C4-2B (cell line): ENCODE measurements at regions not wholly inside any gene's neighbourhood (a gene's known extent, or its start where the extent isn't known, plus 50 kb on each side); places are given as distances from the start of the nearest gene placed in this dataset.

Experiments used
- ZFX ChIP-seq: fragments of 450-650 bp; IDR thresholded peaks from 2 replicates; pipeline ENCODE4 v1.6.1; 2017
- TF ChIP-seq, protein P1 (sequence below): fragments of 450-650 bp; conservative IDR thresholded peaks from 2 replicates; pipeline ENCODE4 v1.5.1; 2017; ENCODE audit warnings: mild to moderate bottlenecking

DNA sequence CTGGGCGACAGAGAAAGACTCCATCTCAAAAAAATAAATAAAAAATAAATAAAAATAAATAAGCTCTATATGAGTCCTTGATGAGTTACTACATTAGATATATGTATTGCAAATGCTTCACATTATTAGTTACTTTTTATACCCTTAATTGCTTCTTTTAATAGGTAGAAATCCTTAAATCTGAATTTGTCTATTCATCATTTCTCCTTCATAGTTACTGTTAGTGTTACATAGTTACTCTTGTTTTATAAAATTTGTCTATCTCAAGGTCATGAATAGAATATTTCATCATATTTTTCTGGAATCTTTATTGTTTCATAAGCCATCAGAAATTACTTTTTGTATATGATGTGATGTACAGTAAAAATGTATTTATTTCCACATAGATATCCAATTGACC, 1624.8 kb upstream of the FLRT2 start:
- TF ChIP-seq, protein P1, sequence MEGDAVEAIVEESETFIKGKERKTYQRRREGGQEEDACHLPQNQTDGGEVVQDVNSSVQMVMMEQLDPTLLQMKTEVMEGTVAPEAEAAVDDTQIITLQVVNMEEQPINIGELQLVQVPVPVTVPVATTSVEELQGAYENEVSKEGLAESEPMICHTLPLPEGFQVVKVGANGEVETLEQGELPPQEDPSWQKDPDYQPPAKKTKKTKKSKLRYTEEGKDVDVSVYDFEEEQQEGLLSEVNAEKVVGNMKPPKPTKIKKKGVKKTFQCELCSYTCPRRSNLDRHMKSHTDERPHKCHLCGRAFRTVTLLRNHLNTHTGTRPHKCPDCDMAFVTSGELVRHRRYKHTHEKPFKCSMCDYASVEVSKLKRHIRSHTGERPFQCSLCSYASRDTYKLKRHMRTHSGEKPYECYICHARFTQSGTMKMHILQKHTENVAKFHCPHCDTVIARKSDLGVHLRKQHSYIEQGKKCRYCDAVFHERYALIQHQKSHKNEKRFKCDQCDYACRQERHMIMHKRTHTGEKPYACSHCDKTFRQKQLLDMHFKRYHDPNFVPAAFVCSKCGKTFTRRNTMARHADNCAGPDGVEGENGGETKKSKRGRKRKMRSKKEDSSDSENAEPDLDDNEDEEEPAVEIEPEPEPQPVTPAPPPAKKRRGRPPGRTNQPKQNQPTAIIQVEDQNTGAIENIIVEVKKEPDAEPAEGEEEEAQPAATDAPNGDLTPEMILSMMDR = no peak
- TF ChIP-seq ZFX = no peak
